ENCODE measurements at regions not wholly inside any gene's neighbourhood (a gene's known extent, or its start where the extent isn't known, plus 50 kb on each side); places are given as distances from the start of the nearest gene placed in this dataset.

- Histone ChIP-seq H3K36me3 (ENCODE audit: control insufficient read depth, low read length) (no peaks in the 10 kb centered on the region), H3K9me2 (replicated peaks; ENCODE audit: control insufficient read depth, low read length) (no peaks in the 10 kb centered on the region), H3K27me3 (ENCODE audit: control insufficient read depth, low read length) (no peaks in the 10 kb centered on the region; the same call in 1 of the 2 replicates), H3K9me3 (ENCODE audit: control insufficient read depth, insufficient read depth, low read length) (no peaks in the 10 kb centered on the region), H3F3A (ENCODE audit: control insufficient read depth, insufficient read depth) (no peaks in the 10 kb centered on the region), H3K4me3 (ENCODE audit: low read length) (no peak overlapping the region), H3K79me2 (ENCODE audit: control insufficient read depth, low read length) (no peaks in the 10 kb centered on the region), H4K20me1 (ENCODE audit: control insufficient read depth, insufficient read depth, low read depth, low read length) (no peaks in the 10 kb centered on the region), H3K27ac (ENCODE audit: low read depth, low read length) (no peak overlapping the region), H3K4me2 (ENCODE audit: low read length) (no peak overlapping the region), H3K4me1 (ENCODE audit: control insufficient read depth, low read length) (no peaks in the 10 kb centered on the region)
- TF ChIP-seq EZH2phosphoT487 (IDR thresholded peaks at IDR 0.05; ENCODE audit: borderline replicate concordance, low read length) = no peak
- TF ChIP-seq CTCF (IDR thresholded peaks at IDR 0.05; ENCODE audit: low read depth, low read length, poor library complexity, severe bottlenecking) = no peak
Observed at GRCh38 chr14:76304536-76305267, 71.2 kb upstream of the ESRRB start.

- Histone ChIP-seq H3K79me2 (ENCODE audit: control insufficient read depth, low read length) (no peaks in the 10 kb centered on the region), H3K9me3 (ENCODE audit: control insufficient read depth, insufficient read depth, low read length) (no peaks in the 10 kb centered on the region), H3K27ac (ENCODE audit: low read depth, low read length) (no peak overlapping the region), H3F3A (ENCODE audit: control insufficient read depth, insufficient read depth) (no peaks in the 10 kb centered on the region), H3K4me3 (ENCODE audit: low read length) (no peak overlapping the region), H3K4me2 (ENCODE audit: low read length) (no peak overlapping the region), H3K4me1 (ENCODE audit: control insufficient read depth, low read length) (no peaks in the 10 kb centered on the region), H3K27me3 (ENCODE audit: control insufficient read depth, low read length) (no peaks in the 10 kb centered on the region; the same call in 1 of the 2 replicates), H4K20me1 (ENCODE audit: control insufficient read depth, insufficient read depth, low read depth, low read length) (no peaks in the 10 kb centered on the region), H3K9me2 (replicated peaks; ENCODE audit: control insufficient read depth, low read length) (no peaks in the 10 kb centered on the region), H3K36me3 (ENCODE audit: control insufficient read depth, low read length) (no peaks in the 10 kb centered on the region)
- no peak for TF ChIP-seq CTCF (IDR thresholded peaks at IDR 0.05; ENCODE audit: low read depth, low read length, poor library complexity, severe bottlenecking)
- TF ChIP-seq EZH2phosphoT487 (IDR thresholded peaks at IDR 0.05; ENCODE audit: borderline replicate concordance, low read length) = no peak
Observed at GRCh38 chr14:76305268-76305826, 70.6 kb upstream of the ESRRB start.

GRCh38 chr14:76306131-76306530, 69.8 kb upstream of the ESRRB start:
- Histone ChIP-seq H3K4me1 (ENCODE audit: control insufficient read depth, low read length) (no peaks in the 10 kb centered on the region), H3K36me3 (ENCODE audit: control insufficient read depth, low read length) (no peaks in the 10 kb centered on the region), H4K20me1 (ENCODE audit: control insufficient read depth, insufficient read depth, low read depth, low read length) (no peaks in the 10 kb centered on the region), H3K9me3 (ENCODE audit: control insufficient read depth, insufficient read depth, low read length) (no peaks in the 10 kb centered on the region), H3K4me2 (ENCODE audit: low read length) (no peak overlapping the region), H3K79me2 (ENCODE audit: control insufficient read depth, low read length) (no peaks in the 10 kb centered on the region), H3K27ac (ENCODE audit: low read depth, low read length) (no peak overlapping the region), H3K27me3 (ENCODE audit: control insufficient read depth, low read length) (no peaks in the 10 kb centered on the region; the same call in 1 of the 2 replicates), H3K9me2 (replicated peaks; ENCODE audit: control insufficient read depth, low read length) (no peaks in the 10 kb centered on the region), H3K4me3 (ENCODE audit: low read length) (no peak overlapping the region), H3F3A (ENCODE audit: control insufficient read depth, insufficient read depth) (no peaks in the 10 kb centered on the region)
- TF ChIP-seq CTCF (IDR thresholded peaks at IDR 0.05; ENCODE audit: low read depth, low read length, poor library complexity, severe bottlenecking) = no peak
- TF ChIP-seq EZH2phosphoT487 (IDR thresholded peaks at IDR 0.05; ENCODE audit: borderline replicate concordance, low read length) = no peak
